AG08396 (cell line): ENCODE measurements at regions not wholly inside any gene's neighbourhood (a gene's known extent, or its start where the extent isn't known, plus 50 kb on each side); places are given as distances from the start of the nearest gene placed in this dataset.

Source experiments
- DNase-seq: peaks from one replicate; pipeline ENCODE4 v3.0.0; 2012; ENCODE audit warnings: low spot score, mixed read lengths

DNA sequence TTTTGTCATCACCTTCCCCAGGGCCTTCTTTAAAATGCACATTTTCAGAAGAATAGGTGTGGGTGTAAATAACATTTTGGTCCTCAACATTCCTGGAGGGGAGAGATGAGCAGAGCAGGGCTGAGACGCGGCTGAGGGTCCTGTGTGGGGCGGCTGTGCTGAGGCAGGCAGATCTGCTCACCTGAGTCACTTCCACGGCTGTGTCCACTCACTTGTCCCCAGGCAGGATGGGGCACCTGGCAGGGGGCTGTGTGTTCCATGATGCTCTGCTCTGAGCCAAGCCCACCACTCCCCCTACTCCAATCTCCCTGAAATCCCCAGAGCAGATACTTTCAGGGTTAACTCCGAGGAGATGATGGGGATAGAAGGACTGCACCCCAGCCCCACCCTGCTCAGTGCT, 93.8 kb downstream of the GLRX3 start:
- DNase-seq, result no peak

DNA sequence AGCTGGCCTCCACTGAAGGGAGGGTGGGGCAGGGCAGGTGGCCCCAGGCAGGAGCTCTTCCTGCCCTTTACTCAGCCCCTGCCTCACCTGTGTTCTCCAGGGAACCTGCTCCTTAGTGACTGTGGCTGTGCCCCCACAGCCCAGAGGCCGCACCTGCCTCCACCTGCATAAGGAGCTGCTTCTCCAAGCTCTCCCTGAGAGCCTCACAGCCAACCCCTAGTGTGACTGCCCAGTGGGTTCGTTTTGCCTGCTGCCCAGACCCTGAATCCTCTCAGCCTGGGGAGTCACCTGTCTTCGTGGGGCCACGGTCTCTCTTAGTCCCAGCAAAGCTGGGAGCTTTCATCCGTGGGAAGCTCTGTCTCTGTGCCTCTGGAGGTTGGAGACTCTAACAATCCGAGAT, 94.4 kb downstream of the GLRX3 start:
- DNase-seq, result no peak

DNA sequence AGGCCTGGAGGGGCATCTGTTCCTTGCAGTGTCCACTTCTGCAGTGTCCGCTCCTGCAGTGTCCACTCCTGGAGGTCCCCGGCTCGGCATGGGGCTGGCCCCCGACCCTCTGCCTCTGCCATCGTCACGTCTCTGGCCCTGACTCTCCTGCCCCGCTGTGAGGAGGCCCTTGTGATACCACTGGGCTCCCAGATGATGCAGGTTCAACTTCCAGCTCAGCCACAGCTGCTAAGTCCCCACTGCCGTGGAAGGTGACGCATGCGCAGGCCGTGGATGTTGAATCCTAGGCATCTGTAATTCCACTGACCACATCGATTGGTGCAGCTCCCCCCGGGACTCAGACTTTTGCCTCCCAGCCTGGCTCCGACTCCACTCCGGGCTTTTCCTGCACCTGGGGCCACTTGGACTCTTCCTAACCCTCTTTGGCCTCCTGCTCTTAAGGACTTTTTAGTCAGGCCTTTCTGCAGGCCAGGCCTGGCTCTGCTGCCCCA, 95.1 kb downstream of the GLRX3 start:
- DNase-seq, result no peak

DNA sequence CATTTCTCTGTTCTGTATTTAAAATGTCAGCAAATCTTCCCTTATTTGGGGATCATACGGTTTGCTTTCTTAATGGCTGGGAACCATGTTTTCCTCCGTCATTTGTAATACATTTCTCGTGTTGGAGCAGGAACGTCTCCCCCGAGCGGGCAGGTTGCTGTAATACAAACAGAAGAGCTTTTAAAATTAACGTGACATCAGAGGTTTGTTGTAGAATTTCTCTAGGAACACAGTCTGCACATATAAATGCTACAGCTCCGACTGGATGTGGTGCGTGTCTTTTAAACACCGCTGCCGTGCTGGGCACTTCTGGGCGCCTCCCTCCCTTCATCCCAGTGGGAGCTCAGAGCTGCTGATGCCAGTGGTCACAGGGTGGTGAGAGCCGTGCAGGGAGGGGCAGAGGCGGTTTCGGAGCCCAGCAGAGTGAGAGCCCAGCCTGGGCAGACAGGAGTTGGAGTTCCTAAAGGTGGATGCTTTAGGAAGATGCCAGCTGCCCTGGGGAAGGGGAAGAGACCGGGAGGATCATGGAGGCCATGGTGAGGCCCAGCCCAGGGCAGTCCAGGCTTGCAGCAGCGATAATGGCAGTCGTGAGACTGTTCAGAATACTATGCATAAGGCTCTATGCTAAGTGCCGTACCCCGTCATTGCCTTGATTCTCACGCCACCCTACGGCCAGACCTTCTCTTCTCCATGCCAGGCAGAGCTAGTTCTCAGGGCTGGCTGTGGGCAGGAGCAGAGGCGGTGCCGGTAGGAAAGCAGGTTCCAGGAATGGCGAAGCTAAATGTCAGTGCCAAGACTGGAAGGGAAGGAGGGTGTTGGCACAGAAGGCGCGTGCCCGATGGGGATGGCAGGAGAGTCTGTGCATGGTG, 96.2 kb downstream of the GLRX3 start:
- DNase-seq, result no peak

DNA sequence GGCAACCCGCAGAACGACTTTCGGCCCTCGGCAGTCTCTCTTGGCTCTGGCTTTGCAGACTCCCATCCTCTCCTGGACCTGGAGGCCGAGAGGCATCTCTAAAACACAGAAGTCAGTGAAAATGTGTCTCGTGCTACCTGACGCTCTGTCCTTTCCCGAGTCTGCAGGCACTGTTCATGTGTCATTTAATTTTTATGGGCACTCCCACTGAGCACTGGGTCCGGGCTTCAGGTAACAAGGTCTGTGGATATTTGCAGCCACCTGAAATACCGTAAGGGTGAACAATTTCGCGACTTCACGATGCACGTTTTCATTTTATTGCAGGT, 96.8 kb downstream of the GLRX3 start:
- DNase-seq, result no peak

- no peak for DNase-seq
Measured at GRCh38 chr10:130233426-130233825, 97.2 kb downstream of the GLRX3 start.

DNA sequence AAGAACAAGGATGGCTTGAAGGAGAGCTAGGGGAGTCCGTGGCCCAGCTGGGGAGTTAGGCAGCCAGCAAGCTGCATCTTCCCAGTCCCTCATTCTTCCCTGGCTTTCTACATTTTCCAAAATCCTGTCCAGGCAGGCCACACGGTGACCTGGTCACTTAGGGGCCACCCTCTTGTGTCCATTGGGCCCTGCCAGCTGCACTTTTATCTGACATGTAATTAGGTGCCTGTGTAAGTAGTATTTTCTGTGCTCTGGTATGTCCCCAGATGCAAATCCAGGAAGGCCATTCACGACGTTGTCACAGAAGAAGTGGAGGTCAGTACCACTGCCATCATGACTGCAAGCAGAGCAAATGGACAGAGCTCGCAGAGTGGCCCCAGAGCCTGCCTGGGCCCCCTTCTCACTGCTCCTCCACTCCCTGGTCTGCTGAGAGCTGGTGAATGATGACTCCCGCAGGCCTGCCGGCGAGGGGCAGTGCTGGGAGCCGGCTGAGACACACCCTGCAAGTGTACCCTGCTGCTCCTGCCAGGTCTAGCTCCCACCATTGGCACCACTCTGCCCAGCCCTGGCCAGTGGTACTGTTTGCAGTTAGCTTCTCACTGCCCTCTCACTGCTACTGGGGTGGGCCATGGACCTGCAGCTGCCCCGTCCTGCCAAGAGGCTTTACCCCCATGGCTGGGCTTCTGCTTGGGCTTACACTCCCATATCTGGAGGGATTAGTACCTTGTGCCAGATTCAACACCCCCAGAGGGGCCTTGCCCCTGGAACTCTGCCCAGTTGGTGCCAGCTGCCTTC, 98.2 kb downstream of the GLRX3 start:
- no peak for DNase-seq

DNA sequence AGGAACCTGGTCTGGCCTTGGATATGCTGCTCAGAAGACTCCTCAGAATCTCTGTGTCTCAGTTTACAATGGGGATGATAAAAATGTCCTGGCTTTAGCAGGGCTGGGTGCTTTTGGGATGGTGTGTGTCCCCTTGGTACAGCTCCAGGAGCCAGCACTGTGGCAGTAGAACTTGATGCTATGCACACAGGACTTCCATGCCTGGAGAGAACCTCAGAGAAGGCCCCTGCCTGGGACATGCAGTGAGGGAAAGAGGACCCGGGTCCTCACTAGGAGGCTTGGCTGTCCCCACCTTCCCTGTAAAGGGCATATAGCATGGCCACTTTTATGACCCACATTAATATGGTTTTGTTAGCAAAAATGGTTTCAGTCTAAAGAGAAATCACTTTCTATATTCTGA, 100.5 kb downstream of the GLRX3 start:
- DNase-seq, result no peak

DNA sequence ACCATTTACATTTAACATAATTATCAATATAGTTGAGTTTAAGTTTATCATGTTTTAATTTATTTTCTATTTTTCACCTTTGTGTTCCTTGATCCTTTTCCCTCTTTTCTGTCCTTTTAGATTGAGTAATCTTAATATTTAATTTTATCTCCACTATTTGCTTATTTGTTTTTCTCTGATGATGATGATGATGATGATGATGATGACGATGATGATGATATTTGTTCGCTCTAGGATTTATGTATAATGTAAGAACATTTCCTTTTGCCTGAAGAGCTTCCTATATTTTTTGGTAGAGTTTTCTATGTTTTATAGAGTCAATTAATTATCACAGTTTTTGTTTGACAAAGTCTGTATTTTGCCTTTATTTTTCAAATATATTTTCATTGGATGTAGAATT, 104.2 kb downstream of the GLRX3 start:
- no peak for DNase-seq

- no peak for DNase-seq
Measured at GRCh38 chr10:130242513-130242912, 106.3 kb downstream of the GLRX3 start.

DNA sequence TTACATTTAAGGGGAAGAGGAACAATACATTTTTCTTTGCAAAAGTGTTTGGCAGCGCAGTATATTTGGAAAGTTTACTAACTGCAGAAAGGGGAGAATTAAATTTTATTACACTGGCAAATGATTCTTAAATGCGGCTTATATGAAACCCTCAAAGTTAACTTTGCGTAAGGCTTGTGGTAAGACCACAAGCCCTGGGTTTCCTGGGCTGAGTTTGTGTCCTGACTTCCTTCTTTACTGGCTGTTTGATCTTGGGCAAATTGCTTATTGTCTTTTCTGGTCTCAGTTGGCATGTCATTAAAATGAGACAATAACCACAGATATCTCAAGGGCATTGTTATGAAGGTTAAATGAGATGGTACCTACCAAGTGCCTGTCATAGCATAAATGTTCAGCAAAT, 106.8 kb downstream of the GLRX3 start:
- no peak for DNase-seq

- no peak for DNase-seq
Measured at GRCh38 chr10:130244031-130244927, 108.1 kb downstream of the GLRX3 start.

- DNase-seq, result no peak
Measured at GRCh38 chr10:130244928-130245495, 108.8 kb downstream of the GLRX3 start.

- no peak for DNase-seq
Measured at GRCh38 chr10:130246113-130246512, 109.9 kb downstream of the GLRX3 start.

DNA sequence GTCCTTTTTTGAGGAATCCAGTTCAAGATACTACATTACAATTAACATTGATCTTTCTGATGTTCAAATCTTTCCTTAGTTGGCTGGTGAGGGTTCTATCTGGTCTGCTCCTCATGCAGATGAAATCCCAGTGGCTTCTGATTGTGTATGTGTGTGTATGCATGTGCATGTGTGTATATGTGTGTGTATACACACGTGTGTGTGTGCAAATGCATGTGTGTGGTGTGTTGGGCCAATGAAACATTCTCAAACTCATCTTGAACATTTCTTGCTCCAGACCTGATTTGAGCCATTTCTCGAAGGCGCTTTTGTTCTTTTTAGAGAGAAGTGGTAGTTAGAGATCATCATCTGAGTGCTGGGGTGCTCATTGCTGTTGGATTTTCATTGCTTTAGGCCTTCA, 113.9 kb downstream of the GLRX3 start:
- no peak for DNase-seq

DNA sequence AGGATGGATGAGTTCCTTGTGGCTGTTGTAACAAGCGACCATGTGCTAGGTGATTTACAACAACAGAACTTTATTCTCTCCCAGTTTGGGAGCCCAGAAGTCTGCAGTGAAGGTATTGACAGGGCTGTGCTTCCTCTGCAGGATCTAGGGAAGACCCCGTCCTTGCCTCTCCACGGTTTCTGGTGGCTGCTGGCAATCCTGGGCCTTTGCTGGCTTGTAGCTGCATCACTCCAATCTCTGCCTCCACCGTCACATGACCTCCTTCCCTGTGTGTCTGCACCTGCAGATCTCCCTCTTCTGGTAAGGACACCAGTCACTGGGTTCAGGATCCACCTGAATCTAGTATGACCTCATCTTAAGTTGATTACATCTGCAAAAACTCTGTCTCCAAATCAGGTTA, 115.6 kb downstream of the GLRX3 start:
- DNase-seq, result no peak

GRCh38 chr10:130254243-130254642, 118.1 kb downstream of the GLRX3 start:
- no peak for DNase-seq

DNA sequence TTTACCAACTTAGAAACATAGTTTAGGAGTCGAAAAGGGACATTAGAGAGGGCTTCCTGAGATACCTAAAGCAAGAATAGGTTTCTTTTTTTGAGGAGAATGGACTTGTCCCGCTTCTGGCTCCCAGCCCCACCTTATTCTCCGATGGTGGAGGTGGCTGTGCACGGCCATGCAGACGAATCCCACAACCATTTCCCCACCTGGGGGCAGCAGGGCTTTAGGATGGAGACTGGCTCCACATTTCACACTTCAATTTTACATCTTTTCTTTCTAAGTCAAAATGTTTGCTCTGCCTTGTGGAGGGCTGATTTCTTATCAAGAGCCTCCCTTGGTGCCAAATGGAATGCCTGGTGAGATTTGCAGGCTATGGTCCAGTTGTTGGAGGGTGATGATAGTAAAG, 118.5 kb downstream of the GLRX3 start:
- no peak for DNase-seq

DNA sequence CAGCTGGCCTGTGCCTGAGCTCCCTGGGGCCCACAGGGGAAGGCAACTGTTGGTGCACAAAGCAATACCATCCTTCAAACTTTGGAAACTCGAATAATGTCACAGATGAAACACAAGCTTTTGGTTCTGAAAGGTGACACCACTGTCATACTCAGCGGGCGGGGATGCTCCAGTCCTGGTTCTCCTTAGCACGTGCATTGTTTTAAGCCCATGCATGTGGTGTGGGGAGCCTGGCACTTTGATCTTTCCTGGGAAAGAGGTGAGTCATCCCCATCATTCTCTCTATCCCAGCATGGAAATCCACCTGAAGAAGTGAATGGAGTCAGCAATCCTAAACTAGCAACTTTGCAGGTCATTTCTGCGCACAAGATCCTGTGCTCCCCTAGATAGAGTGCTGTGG, 119.6 kb downstream of the GLRX3 start:
- DNase-seq, result no peak

GRCh38 chr10:130257897-130258296, 121.7 kb downstream of the GLRX3 start:
- DNase-seq, result no peak

DNA sequence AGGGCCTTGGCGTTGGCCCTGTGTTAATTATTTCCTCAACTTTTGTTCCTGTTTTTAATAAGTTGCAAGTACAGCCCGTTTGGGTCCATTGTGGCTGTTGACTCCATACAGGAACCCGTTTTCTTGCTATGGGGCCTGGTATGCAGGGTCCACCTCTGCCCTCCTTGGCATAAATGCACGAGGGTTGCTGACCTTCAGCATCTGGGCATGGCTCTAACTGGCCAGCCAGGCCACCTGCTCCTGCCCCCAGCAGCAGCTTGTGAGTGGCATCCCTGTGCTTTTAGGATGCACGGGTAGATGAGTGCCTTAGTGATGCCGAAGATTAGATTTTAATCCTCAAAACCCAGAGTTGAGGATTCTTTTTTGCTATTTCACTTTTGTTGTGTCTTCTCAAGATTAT, 123.2 kb downstream of the GLRX3 start:
- no peak for DNase-seq

DNA sequence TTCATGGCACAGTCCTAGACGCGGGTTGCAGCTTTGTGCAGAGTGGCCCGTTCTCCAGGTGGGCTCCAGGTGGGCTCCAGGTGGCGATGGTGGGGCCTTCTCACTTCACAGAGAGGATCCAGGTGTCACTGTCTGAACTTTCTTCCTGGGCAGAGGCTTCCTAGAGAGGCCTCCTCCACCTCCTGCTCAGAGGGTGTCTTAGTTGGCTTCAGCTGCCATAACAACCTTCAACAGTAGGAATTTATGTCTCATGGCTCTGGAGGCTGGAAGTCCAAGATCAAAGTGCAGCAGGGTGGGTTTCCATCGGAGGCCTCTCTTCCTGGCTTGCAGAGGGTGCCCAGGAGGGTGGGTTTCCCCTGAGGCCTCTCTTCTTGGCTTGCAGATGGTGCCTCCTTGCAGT, 125.1 kb downstream of the GLRX3 start:
- DNase-seq, result no peak
